ENCODE measurements at regions not wholly inside any gene's neighbourhood (a gene's known extent, or its start where the extent isn't known, plus 50 kb on each side); places are given as distances from the start of the nearest gene placed in this dataset.

DNA sequence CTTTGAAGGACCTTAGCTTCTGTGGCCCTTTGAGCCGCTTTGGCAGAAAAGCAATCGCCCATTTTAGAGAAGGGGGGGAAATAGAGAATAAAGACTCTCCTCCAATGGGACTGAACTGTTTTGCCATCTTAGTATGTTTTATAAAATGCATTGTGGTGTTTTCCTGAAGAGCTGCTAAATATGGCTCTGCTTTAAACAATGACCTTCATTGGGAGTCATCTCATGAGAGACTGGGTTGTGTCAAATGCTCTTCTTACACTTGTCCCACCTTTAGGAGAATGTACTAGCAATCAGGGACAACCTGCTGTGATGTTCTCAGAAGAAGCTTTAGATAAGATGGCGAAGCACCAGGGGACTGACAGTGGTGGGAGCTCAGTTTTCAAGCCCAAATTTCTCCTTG is 418.9 kb upstream of the POU3F3 start:
- Mint-ChIP-seq H3K4me1 (peaks cover 0 to 6% of the 10 kb centered on the region in 2 donors), H3K27ac (no peak overlapping the region), H3K36me3 (no peaks in the 10 kb centered on the region), H3K9me3 (no peaks in the 10 kb centered on the region), H3K27me3 (ENCODE audit: low read depth in 2 of 2) (peaks cover 5 to 36% of the 10 kb centered on the region in 2 donors), H3K4me3 (no peak overlapping the region)
- 100% methylated on average over 3 of the region's 3 CpGs for WGBS (ENCODE audit: insufficient coverage)
- Histone ChIP-seq H3K4me1 (ENCODE audit: control insufficient read depth, insufficient read depth, low read length) (no peaks in the 10 kb centered on the region), H3K36me3 (ENCODE audit: control insufficient read depth, insufficient read depth, low read length) (no peaks in the 10 kb centered on the region), H3K9me3 (ENCODE audit: control insufficient read depth, insufficient read depth, low read length) (peaks cover 3% of the 10 kb centered on the region), H3K27ac (ENCODE audit: low read length) (no peak overlapping the region), H3K27me3 (ENCODE audit: control insufficient read depth, insufficient read depth, low read length) (no peaks in the 10 kb centered on the region), H3K4me3 (ENCODE audit: low read length) (no peak overlapping the region)
- DNase-seq (no peak), ATAC-seq (no peak)
- TF ChIP-seq, protein P1, sequence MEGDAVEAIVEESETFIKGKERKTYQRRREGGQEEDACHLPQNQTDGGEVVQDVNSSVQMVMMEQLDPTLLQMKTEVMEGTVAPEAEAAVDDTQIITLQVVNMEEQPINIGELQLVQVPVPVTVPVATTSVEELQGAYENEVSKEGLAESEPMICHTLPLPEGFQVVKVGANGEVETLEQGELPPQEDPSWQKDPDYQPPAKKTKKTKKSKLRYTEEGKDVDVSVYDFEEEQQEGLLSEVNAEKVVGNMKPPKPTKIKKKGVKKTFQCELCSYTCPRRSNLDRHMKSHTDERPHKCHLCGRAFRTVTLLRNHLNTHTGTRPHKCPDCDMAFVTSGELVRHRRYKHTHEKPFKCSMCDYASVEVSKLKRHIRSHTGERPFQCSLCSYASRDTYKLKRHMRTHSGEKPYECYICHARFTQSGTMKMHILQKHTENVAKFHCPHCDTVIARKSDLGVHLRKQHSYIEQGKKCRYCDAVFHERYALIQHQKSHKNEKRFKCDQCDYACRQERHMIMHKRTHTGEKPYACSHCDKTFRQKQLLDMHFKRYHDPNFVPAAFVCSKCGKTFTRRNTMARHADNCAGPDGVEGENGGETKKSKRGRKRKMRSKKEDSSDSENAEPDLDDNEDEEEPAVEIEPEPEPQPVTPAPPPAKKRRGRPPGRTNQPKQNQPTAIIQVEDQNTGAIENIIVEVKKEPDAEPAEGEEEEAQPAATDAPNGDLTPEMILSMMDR (IDR thresholded peaks at IDR 0.05): no peak
- intact Hi-C loops (cut with micrococcal nuclease): no loop called here

DNA sequence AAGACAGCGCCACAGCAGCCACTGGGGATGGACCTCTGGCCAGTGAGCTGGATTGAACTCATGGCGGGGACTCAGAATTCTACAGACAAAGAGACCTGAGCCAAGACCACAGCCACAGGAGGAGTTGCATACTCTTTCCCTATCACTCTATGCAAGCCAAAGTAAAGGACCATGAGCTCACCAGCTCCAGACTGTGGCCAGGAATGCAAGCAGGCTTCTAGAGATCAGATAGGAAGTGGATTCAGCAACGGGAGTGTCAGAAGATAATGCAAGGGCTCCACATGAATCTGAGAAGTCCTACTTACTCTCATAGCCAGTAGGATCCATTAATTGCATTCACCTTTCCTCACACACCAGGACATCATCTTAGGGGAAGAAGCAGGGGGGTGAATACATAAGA is 415.4 kb upstream of the POU3F3 start:
- WGBS (ENCODE audit: insufficient coverage): 90% methylated on average over 3 of the region's 3 CpGs

DNA sequence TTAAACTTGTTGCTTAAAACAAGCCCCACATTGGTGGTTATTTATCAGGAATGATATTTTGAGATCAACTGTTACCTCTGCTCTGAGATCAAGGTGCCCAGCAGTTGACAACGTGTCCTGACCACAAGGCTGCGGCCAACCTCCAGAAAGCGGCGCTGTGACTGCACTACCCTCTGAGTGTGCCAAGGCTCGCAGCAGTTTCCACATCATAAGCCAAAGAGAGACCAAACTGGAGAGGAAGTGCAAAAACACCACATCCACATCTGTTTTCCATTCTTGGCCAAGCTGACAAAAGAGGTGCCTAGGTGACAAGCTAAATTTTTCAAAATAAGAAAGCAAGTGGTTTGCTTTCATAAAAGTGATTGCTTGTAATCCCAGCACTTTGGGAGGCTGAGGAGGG is 410.8 kb upstream of the POU3F3 start:
- WGBS (ENCODE audit: insufficient coverage): 1% methylated on average over 5 of the region's 5 CpGs
- no peak overlapping the region for H3K4me3 Mint-ChIP-seq
- ATAC-seq: no peak
- H3K36me3 ChIP-seq (ENCODE audit: control insufficient read depth, insufficient read depth, low read length): no peaks in the 10 kb centered on the region
- no peaks in the 10 kb centered on the region for H3K27me3 ChIP-seq (ENCODE audit: control insufficient read depth, insufficient read depth, low read length)
- H3K27ac Mint-ChIP-seq: no peak overlapping the region
- H3K9me3 ChIP-seq (ENCODE audit: control insufficient read depth, insufficient read depth, low read length): no peaks in the 10 kb centered on the region
- H3K4me3 ChIP-seq (ENCODE audit: low read length): no peak overlapping the region
- H3K4me1 Mint-ChIP-seq: no peaks in the 10 kb centered on the region
- no peaks in the 10 kb centered on the region for H3K27me3 Mint-ChIP-seq (ENCODE audit: low read depth in 2 of 2)
- no peaks in the 10 kb centered on the region for H3K9me3 Mint-ChIP-seq
- intact Hi-C loops (cut with micrococcal nuclease): no loop called here
- H3K36me3 Mint-ChIP-seq: no peaks in the 10 kb centered on the region
- TF ChIP-seq, protein P1 (IDR thresholded peaks at IDR 0.05): no peak
- H3K27ac ChIP-seq (ENCODE audit: low read length): no peak overlapping the region
- peak in 1 of 2 donors; percentile 2 for DNase-seq
- H3K4me1 ChIP-seq (ENCODE audit: control insufficient read depth, insufficient read depth, low read length): no peaks in the 10 kb centered on the region

More for the DNA sequence above, 415.4 kb upstream of the POU3F3 start:
- Mint-ChIP-seq H3K36me3 (no peaks in the 10 kb centered on the region), H3K4me3 (no peak overlapping the region), H3K27ac (no peak overlapping the region), H3K9me3 (no peaks in the 10 kb centered on the region), H3K4me1 (peaks cover 0 to 6% of the 10 kb centered on the region in 2 donors), H3K27me3 (ENCODE audit: low read depth in 2 of 2) (peaks cover 5 to 25% of the 10 kb centered on the region in 2 donors)
- ATAC-seq: no peak
- Histone ChIP-seq H3K4me3 (ENCODE audit: low read length) (no peak overlapping the region), H3K27ac (ENCODE audit: low read length) (no peak overlapping the region), H3K27me3 (ENCODE audit: control insufficient read depth, insufficient read depth, low read length) (no peaks in the 10 kb centered on the region), H3K4me1 (ENCODE audit: control insufficient read depth, insufficient read depth, low read length) (no peaks in the 10 kb centered on the region), H3K9me3 (ENCODE audit: control insufficient read depth, insufficient read depth, low read length) (peaks cover 3% of the 10 kb centered on the region), H3K36me3 (ENCODE audit: control insufficient read depth, insufficient read depth, low read length) (no peaks in the 10 kb centered on the region)
- TF ChIP-seq, protein P1 (IDR thresholded peaks at IDR 0.05): no peak
- no peak for DNase-seq
- intact Hi-C loops (cut with micrococcal nuclease): no loop called here

DNA sequence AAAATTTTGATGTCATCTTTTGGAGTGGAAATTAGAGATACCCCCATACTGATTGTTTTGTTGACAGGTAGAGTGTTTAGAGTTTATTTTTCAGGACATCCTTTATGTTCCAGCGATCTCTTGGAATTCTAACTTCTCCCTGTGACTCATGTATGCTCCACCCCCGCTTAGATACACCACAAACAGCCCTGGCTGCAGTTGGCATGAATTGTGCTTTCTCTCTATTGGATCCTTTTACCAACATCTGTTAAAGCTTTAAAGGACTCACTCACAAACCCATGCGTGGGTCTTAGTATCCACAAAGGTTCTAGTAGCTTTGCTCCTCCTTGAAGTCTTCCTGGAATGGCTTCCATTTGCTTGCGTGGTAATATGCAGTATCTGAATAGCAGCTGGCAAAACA is 409.5 kb upstream of the POU3F3 start:
- DNase-seq: no peak
- Mint-ChIP-seq H3K4me3 (no peak overlapping the region), H3K36me3 (no peaks in the 10 kb centered on the region), H3K27ac (no peak overlapping the region), H3K27me3 (ENCODE audit: low read depth in 2 of 2) (no peaks in the 10 kb centered on the region), H3K4me1 (no peaks in the 10 kb centered on the region), H3K9me3 (no peaks in the 10 kb centered on the region)
- TF ChIP-seq, protein P1 (IDR thresholded peaks at IDR 0.05): no peak
- Histone ChIP-seq H3K4me3 (ENCODE audit: low read length) (no peak overlapping the region), H3K9me3 (ENCODE audit: control insufficient read depth, insufficient read depth, low read length) (no peaks in the 10 kb centered on the region), H3K36me3 (ENCODE audit: control insufficient read depth, insufficient read depth, low read length) (no peaks in the 10 kb centered on the region), H3K27me3 (ENCODE audit: control insufficient read depth, insufficient read depth, low read length) (no peaks in the 10 kb centered on the region), H3K27ac (ENCODE audit: low read length) (no peak overlapping the region), H3K4me1 (ENCODE audit: control insufficient read depth, insufficient read depth, low read length) (no peaks in the 10 kb centered on the region)
- no peak for ATAC-seq
- intact Hi-C loops (cut with micrococcal nuclease): no loop called here
- WGBS (ENCODE audit: insufficient coverage): 85% methylated on average over 4 of the region's 4 CpGs

Data from natural killer cell (primary cell).